ENCODE measurements at regions not wholly inside any gene's neighbourhood (a gene's known extent, or its start where the extent isn't known, plus 50 kb on each side); places are given as distances from the start of the nearest gene placed in this dataset.
"Not testable (repeated sequence)": the region's sequence is repeated elsewhere in the genome, so short reads cannot be mapped to it uniquely, and the experiment has no call there.

- Histone ChIP-seq H3K27me3 (ENCODE audit: control insufficient read depth in 3 of 3, insufficient read depth in 3 of 3, low read length in 2 of 3) (no peaks in the 10 kb centered on the region), H3K9ac (ENCODE audit: insufficient read depth in 1 of 2, low read length in 2 of 2) (no peak overlapping the region), H3K9me3 (ENCODE audit: control insufficient read depth in 4 of 4, insufficient read depth in 3 of 4, low read length in 3 of 4) (no peaks in the 10 kb centered on the region), H3K36me3 (ENCODE audit: control insufficient read depth in 4 of 4, insufficient read depth in 4 of 4, low read length in 4 of 4) (no peaks in the 10 kb centered on the region), H3K27ac (ENCODE audit: low read depth in 1 of 2, low read length in 1 of 2) (no peak overlapping the region), H3K4me1 (ENCODE audit: control insufficient read depth in 5 of 5, insufficient read depth in 5 of 5, low read length in 5 of 5) (no peaks in the 10 kb centered on the region), H3K4me3 (no peak overlapping the region)
- no peak for TF ChIP-seq CTCF (IDR thresholded peaks at IDR 0.05; ENCODE audit: control extremely low read depth, extremely low read depth)
- no peak for DNase-seq
- no peak for ATAC-seq (ENCODE audit: insufficient read depth, low FRiP score)
Measured at GRCh38 chr4:103845075-103845474, 125.3 kb upstream of the TACR3 start.

- Histone ChIP-seq H3K27me3 (ENCODE audit: control insufficient read depth in 3 of 3, insufficient read depth in 3 of 3, low read length in 2 of 3) (no peaks in the 10 kb centered on the region), H3K27ac (ENCODE audit: low read depth in 1 of 2, low read length in 1 of 2) (no peak overlapping the region), H3K9me3 (ENCODE audit: control insufficient read depth in 4 of 4, insufficient read depth in 3 of 4, low read length in 3 of 4) (no peaks in the 10 kb centered on the region), H3K4me1 (ENCODE audit: control insufficient read depth in 5 of 5, insufficient read depth in 5 of 5, low read length in 5 of 5) (no peaks in the 10 kb centered on the region), H3K4me3 (no peak overlapping the region), H3K36me3 (ENCODE audit: control insufficient read depth in 4 of 4, insufficient read depth in 4 of 4, low read length in 4 of 4) (no peaks in the 10 kb centered on the region), H3K9ac (ENCODE audit: insufficient read depth in 1 of 2, low read length in 2 of 2) (no peak overlapping the region)
- ATAC-seq (ENCODE audit: insufficient read depth, low FRiP score) (no peak), DNase-seq (no peak)
- 73 to 83% methylated on average over 5 of the region's 5 CpGs for whole genome bisulfite sequencing, 2 donors
- TF ChIP-seq CTCF (IDR thresholded peaks at IDR 0.05; ENCODE audit: control extremely low read depth, extremely low read depth), result no peak
Measured at GRCh38 chr4:103842637-103843239, 123.0 kb upstream of the TACR3 start.

DNA sequence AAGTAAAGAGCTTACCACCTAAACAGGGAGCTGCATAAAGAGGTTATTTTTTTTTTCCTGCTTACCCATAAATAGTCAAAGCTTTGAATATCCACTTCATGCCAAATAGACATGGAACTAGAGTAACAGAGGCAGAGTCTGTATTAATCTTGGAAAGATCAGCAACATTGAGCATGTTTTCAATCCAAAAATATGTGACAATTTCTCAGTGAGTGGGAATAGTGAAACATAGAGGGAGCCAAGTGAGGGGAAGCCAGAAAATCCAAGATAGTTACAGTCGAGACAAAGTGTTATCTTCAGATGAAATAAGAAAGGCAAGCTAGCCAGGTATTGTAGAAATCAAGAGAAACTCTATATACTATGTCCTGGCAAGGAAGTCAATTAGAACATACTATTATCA, 122.3 kb upstream of the TACR3 start:
- 68 to 79% methylated on average over 1 of the region's 1 CpG for WGBS, 2 donors
- no peak overlapping the region for H3K27ac ChIP-seq (ENCODE audit: low read depth in 1 of 2, low read length in 1 of 2)
- no peak for DNase-seq
- no peak overlapping the region for H3K9ac ChIP-seq (ENCODE audit: insufficient read depth in 1 of 2, low read length in 2 of 2)
- no peaks in the 10 kb centered on the region for H3K36me3 ChIP-seq (ENCODE audit: control insufficient read depth in 4 of 4, insufficient read depth in 4 of 4, low read length in 4 of 4)
- TF ChIP-seq CTCF (IDR thresholded peaks at IDR 0.05; ENCODE audit: control extremely low read depth, extremely low read depth), result no peak
- H3K4me1 ChIP-seq (ENCODE audit: control insufficient read depth in 5 of 5, insufficient read depth in 5 of 5, low read length in 5 of 5), result no peaks in the 10 kb centered on the region
- no peak overlapping the region for H3K4me3 ChIP-seq
- no peak for ATAC-seq (ENCODE audit: insufficient read depth, low FRiP score)
- H3K27me3 ChIP-seq (ENCODE audit: control insufficient read depth in 3 of 3, insufficient read depth in 3 of 3, low read length in 2 of 3), result no peaks in the 10 kb centered on the region
- no peaks in the 10 kb centered on the region for H3K9me3 ChIP-seq (ENCODE audit: control insufficient read depth in 4 of 4, insufficient read depth in 3 of 4, low read length in 3 of 4)

- H3K27ac ChIP-seq (ENCODE audit: low read depth in 1 of 2, low read length in 1 of 2); H3K9ac ChIP-seq (ENCODE audit: insufficient read depth in 1 of 2, low read length in 2 of 2); H3K27me3 ChIP-seq (ENCODE audit: control insufficient read depth in 3 of 3, insufficient read depth in 3 of 3, low read length in 2 of 3); H3K36me3 ChIP-seq (ENCODE audit: control insufficient read depth in 4 of 4, insufficient read depth in 4 of 4, low read length in 4 of 4); H3K9me3 ChIP-seq (ENCODE audit: control insufficient read depth in 4 of 4, insufficient read depth in 3 of 4, low read length in 3 of 4); H3K4me1 ChIP-seq (ENCODE audit: control insufficient read depth in 5 of 5, insufficient read depth in 5 of 5, low read length in 5 of 5); ATAC-seq (ENCODE audit: insufficient read depth, low FRiP score); DNase-seq; H3K4me3 ChIP-seq: not testable (repeated sequence)
- WGBS, 2 donors, result 58 to 73% methylated on average over 5 of the region's 5 CpGs
Measured at GRCh38 chr4:103810308-103810707, 90.5 kb upstream of the TACR3 start.
